HEK293 (cell line): ENCODE measurements at regions not wholly inside any gene's neighbourhood (a gene's known extent, or its start where the extent isn't known, plus 50 kb on each side); places are given as distances from the start of the nearest gene placed in this dataset.

Experiments used
- YY1 ChIP-seq: fragments of 450-650 bp; formaldehyde crosslinking; IDR thresholded peaks from 2 replicates; pipeline ENCODE4 v1.5.1; 2018; ENCODE audit warnings: missing biosample characterization, missing genetic modification characterization
- ZNF221 ChIP-seq: fragments of 450-650 bp; formaldehyde crosslinking; IDR thresholded peaks from 2 replicates; pipeline ENCODE4 v1.5.1; 2017; ENCODE audit warnings: missing biosample characterization, missing genetic modification characterization, borderline replicate concordance
- ZNF24 ChIP-seq: fragments of 450-650 bp; formaldehyde crosslinking; IDR thresholded peaks from 2 replicates; pipeline ENCODE4 v1.5.1; 2016; ENCODE audit warnings: missing biosample characterization, missing genetic modification characterization
- ZNF311 ChIP-seq: fragments of 450-650 bp; formaldehyde crosslinking; IDR thresholded peaks from 2 replicates; pipeline ENCODE4 v1.5.1; 2017; ENCODE audit warnings: missing biosample characterization, missing genetic modification characterization, borderline replicate concordance
- ZNF785 ChIP-seq: fragments of 450-650 bp; formaldehyde crosslinking; IDR thresholded peaks from 2 replicates; pipeline ENCODE4 v1.5.1; 2016; ENCODE audit warnings: missing biosample characterization, missing genetic modification characterization
- TF ChIP-seq, protein P1 (sequence below): fragments of 450-650 bp; formaldehyde crosslinking; IDR thresholded peaks from 2 replicates; pipeline ENCODE4 v1.5.1; 2016; ENCODE audit warnings: missing biosample characterization, missing genetic modification characterization, borderline replicate concordance
- TF ChIP-seq, protein P2 (sequence below): fragments of 450-650 bp; formaldehyde crosslinking; IDR thresholded peaks from 2 replicates; pipeline ENCODE4 v1.5.1; 2016; ENCODE audit warnings: missing biosample characterization, missing genetic modification characterization

DNA sequence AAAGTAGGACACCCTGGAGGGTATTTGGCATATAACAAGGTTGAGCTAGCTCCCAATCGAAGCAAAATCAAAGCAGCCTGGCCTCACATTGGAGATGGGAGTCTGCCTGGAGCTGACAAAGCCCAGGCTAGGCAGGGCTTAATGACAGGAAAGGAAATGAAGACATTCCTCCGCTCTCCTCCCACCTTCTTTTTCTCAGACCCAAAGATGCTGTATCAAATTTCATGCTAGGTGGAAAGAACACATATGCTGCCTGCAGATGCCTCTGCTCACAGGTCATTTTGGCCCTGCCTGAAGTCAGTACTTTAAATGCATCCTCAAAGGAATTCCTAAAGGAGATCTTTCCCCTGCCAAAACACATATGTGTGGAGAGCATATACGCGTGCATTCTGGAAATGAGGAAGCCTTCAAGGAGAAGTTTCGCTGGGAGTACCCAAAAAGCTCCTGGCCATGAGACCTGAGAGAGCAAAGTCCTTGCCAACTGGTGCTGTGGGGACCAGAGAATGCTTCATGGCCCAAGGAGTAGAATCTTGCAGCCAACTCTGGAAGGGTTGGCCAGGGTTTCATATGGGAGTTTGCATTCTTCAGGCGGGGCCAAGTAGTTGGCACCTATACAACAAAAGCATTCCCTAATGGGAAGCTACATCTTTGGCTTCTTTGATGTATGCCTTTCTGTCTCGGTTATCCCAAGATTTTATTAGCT is 88.0 kb downstream of the AQP4 start:
- TF ChIP-seq, protein P1, sequence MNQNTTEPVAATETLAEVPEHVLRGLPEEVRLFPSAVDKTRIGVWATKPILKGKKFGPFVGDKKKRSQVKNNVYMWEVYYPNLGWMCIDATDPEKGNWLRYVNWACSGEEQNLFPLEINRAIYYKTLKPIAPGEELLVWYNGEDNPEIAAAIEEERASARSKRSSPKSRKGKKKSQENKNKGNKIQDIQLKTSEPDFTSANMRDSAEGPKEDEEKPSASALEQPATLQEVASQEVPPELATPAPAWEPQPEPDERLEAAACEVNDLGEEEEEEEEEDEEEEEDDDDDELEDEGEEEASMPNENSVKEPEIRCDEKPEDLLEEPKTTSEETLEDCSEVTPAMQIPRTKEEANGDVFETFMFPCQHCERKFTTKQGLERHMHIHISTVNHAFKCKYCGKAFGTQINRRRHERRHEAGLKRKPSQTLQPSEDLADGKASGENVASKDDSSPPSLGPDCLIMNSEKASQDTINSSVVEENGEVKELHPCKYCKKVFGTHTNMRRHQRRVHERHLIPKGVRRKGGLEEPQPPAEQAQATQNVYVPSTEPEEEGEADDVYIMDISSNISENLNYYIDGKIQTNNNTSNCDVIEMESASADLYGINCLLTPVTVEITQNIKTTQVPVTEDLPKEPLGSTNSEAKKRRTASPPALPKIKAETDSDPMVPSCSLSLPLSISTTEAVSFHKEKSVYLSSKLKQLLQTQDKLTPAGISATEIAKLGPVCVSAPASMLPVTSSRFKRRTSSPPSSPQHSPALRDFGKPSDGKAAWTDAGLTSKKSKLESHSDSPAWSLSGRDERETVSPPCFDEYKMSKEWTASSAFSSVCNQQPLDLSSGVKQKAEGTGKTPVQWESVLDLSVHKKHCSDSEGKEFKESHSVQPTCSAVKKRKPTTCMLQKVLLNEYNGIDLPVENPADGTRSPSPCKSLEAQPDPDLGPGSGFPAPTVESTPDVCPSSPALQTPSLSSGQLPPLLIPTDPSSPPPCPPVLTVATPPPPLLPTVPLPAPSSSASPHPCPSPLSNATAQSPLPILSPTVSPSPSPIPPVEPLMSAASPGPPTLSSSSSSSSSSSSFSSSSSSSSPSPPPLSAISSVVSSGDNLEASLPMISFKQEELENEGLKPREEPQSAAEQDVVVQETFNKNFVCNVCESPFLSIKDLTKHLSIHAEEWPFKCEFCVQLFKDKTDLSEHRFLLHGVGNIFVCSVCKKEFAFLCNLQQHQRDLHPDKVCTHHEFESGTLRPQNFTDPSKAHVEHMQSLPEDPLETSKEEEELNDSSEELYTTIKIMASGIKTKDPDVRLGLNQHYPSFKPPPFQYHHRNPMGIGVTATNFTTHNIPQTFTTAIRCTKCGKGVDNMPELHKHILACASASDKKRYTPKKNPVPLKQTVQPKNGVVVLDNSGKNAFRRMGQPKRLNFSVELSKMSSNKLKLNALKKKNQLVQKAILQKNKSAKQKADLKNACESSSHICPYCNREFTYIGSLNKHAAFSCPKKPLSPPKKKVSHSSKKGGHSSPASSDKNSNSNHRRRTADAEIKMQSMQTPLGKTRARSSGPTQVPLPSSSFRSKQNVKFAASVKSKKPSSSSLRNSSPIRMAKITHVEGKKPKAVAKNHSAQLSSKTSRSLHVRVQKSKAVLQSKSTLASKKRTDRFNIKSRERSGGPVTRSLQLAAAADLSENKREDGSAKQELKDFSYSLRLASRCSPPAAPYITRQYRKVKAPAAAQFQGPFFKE, result no peak
- no peak for TF ChIP-seq YY1
- TF ChIP-seq ZNF785 (tag by site-specific recombination), result no peak
- TF ChIP-seq, protein P2, sequence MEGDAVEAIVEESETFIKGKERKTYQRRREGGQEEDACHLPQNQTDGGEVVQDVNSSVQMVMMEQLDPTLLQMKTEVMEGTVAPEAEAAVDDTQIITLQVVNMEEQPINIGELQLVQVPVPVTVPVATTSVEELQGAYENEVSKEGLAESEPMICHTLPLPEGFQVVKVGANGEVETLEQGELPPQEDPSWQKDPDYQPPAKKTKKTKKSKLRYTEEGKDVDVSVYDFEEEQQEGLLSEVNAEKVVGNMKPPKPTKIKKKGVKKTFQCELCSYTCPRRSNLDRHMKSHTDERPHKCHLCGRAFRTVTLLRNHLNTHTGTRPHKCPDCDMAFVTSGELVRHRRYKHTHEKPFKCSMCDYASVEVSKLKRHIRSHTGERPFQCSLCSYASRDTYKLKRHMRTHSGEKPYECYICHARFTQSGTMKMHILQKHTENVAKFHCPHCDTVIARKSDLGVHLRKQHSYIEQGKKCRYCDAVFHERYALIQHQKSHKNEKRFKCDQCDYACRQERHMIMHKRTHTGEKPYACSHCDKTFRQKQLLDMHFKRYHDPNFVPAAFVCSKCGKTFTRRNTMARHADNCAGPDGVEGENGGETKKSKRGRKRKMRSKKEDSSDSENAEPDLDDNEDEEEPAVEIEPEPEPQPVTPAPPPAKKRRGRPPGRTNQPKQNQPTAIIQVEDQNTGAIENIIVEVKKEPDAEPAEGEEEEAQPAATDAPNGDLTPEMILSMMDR (tag by site-specific recombination), result no peak
- no peak for TF ChIP-seq ZNF221 (tag by site-specific recombination)
- TF ChIP-seq ZNF311 (tag by site-specific recombination), result no peak
- no peak for TF ChIP-seq ZNF24 (tag by site-specific recombination)
